Loucy (cell line): ENCODE measurements at regions not wholly inside any gene's neighbourhood (a gene's known extent, or its start where the extent isn't known, plus 50 kb on each side); places are given as distances from the start of the nearest gene placed in this dataset.

ENCODE experiments used
- CTCF ChIP-seq: fragments of 200-600 bp; sonication (generic); conservative IDR thresholded peaks from 2 replicates; pipeline ENCODE4 v1.5.1; 2014; ENCODE audit warnings: mild to moderate bottlenecking, antibody characterized with exemption, low read length
- EZH2phosphoT487 ChIP-seq: fragments of 200-600 bp; IDR thresholded peaks from 2 replicates; pipeline ENCODE4 v1.6.1; 2018; ENCODE audit warnings: antibody characterized with exemption, mild to moderate bottlenecking, moderate library complexity, borderline replicate concordance

- TF ChIP-seq CTCF (no peak), EZH2phosphoT487 (no peak)
These were observed 216.0 kb upstream of the SSTR4 start for GRCh38 chr20:22819112-22819511.
